Testis (tissue), 2 donors: ENCODE measurements at regions not wholly inside any gene's neighbourhood (a gene's known extent, or its start where the extent isn't known, plus 50 kb on each side); places are given as distances from the start of the nearest gene placed in this dataset.

Experiments
- CTCF ChIP-seq, 3 experiments: fragments of 450-650 bp in 2 of 3; fragments of 200-600 bp in 1 of 3; sonication (generic) in 1 of 3; IDR thresholded peaks; one replicate each; pipeline ENCODE4 v1.5.1; 2016 to 2019; ENCODE audit warnings: antibody characterized with exemption in 3 of 3, mild to moderate bottlenecking in 2 of 3, moderate library complexity in 1 of 3
- POLR2A ChIP-seq: fragments of 450-650 bp; IDR thresholded peaks from one replicate; pipeline ENCODE4 v1.6.1; 2017; ENCODE audit warnings: antibody characterized with exemption, mild to moderate bottlenecking, moderate library complexity

- no peak for TF ChIP-seq CTCF (IDR thresholded peaks at IDR 0.05)
- TF ChIP-seq POLR2A: no peak
These were observed 250.9 kb downstream of the LIG4 start for GRCh38 chr13:107964395-107964794.
